CD4-positive, alpha-beta T cell treated with Interleukin-6 for 4 hours (primary cell): ENCODE measurements at regions not wholly inside any gene's neighbourhood (a gene's known extent, or its start where the extent isn't known, plus 50 kb on each side); places are given as distances from the start of the nearest gene placed in this dataset.

Experiments used
- DNase-seq: peaks from one replicate; pipeline ENCODE4 v3.0.0-alpha.2; 2020; ENCODE audit warnings: mixed read lengths

DNA sequence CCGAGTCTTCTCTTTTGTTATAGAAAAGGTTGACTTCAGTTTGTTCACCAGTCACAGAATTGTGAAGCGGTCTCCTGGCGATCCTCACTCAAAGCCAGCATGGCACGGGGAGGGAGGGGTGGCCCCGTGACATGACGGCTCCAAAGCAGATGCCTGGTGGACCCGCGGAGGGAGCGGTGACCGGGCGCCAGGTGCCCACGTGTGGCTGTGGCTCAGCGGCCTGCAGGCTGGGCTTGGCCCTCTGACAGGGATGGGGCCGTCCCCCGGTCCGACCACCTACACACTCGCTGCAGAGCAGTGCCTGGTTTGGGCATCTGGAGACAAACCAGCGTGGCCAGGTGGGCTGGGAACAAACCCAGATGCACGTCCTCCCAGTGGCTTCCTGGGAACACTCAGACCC is 129.1 kb upstream of the SNTG2 start:
- DNase-seq: no peak

DNA sequence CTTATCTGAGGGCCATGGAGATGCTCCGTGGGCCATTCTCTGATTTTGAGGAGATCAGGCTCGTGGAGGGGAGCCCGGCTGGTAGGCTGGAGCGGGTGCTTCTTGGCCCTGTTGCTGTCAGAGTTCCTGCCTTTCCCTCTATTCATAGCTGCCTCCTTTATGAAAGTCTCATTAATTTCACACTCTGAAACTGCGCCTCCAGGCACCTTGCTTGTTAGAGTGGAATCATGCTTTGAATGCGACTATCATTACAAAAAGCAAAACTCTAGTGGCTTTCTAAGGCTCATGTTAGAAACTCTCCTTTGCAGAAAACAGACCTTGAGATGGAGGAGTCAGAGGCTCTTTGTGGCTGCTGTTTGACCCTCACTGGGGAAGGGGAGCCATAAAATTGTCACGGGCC is 131.0 kb upstream of the SNTG2 start:
- DNase-seq: no peak

DNA sequence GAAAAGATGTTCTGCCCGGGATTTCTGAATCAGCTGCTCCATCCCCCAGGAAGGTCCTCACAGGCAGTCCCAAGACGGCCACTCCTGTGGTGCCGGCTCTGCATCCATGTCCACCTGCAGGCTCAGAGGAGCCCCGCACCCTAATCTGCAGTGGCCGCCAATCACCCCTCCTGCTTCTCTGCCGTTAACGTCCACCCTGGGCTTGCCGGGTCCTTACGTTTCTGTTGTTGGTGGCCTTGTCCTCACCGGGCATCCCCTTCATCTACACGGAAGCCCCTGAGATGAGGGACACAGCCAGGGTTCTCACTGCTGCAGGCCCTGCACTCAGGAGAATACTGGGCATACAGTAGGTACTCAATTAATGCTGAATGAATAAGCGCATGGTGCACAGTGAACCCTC is 131.5 kb upstream of the SNTG2 start:
- no peak for DNase-seq

DNA sequence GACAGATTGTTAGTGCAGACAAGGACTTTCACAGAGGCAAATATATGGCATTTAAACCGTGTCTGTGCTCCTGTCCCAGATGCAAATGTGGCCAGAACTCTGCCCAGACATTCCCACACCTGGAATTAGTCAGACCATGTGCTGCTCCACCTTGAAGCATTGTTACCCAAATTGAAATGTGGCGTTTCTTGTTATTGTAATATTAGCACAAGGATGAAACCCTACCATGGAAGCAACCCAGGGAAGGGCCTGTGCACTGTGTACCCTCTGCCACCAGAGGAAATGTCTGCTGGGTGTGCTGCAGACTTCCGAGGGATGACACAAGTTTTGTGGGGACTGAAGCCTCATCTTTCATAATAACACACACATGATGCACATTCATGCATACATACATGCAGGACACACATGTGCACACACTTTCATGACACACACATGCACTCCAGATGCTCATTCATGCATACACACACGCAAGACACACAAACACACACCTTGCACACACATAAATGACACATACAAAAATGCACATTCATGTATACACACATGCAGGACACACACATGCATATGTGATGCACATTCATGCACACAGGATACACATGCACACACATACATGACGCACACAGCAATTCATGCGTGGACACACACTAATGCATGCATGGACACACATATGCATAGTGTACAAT is 133.2 kb upstream of the SNTG2 start:
- DNase-seq: no peak

DNA sequence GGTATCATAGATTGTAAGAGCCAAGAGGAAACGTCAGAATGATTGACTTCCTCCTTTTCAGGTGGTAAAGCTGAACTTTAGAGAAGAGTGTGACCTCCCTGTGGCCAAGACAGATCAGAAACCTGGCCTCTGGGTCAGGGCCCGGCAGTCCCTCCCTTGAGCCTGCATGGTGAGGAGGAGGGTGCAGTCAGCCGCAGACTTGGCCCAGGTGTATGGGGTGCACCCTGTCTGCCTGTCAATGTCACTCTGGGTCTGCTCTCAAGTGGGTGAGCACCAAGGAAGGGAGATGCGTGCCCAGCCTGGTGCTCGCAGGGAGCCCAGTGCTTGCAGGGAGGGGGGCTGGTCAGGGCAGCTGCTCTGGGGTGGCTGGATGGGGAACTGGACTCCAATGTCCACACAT is 134.4 kb upstream of the SNTG2 start:
- DNase-seq: no peak

DNA sequence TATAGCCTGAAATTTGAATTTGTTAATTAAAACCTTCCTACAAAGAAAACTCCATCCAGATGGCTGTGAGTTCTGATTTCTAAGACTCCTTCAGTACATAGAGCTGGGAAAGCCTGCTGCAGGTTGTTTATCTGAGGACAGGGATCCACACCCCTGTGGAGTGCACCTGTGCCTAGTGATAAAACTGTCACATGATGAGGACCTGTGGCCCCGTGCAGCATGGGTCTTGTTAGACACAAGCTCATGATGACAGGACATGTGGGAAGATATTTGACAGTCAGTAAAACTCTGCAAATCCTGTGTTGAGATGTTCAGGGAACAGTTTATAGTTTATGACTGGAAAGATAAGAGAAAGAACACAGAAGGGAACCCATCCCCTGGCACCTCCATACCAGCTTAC is 133.2 kb upstream of the TMEM18 start:
- DNase-seq: no peak

DNA sequence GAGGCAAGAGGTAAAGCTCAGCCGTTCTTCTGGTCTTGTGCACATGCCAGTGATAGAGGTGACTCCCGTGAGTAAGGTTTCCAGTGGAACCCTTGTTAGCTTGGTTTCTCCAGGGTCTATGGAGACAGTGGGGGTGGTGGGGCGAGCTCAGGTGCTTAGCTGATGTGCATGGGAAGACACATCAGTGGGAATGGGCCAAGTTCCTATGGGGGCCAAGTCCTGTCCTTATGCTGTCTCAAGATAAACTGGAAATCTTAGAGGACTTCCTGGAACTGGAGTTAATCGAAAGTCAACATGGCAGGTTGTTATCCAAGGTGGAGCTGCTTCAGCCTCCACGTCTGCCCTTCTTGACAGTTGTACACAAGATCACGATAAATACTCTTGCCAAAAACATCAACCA is 130.1 kb upstream of the TMEM18 start:
- DNase-seq: no peak

DNA sequence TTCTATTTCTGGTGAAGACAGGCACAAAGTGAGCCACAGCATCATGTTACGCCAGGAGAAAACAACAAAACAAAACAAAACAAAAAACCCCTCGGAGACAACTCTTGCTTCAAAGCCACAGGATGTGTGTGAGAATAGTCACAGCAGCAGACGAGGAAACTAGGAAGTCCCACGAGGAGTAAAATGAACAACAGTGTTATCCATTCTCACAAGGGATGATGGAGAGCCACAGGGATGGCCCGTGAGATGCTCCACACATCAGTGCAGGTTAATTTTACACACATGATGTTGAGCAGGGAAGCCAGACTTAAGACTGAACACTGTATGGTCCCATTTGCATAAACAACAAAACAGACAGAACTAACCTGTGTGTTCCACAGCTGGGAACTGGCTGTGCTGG is 128.5 kb upstream of the TMEM18 start:
- no peak for DNase-seq

DNA sequence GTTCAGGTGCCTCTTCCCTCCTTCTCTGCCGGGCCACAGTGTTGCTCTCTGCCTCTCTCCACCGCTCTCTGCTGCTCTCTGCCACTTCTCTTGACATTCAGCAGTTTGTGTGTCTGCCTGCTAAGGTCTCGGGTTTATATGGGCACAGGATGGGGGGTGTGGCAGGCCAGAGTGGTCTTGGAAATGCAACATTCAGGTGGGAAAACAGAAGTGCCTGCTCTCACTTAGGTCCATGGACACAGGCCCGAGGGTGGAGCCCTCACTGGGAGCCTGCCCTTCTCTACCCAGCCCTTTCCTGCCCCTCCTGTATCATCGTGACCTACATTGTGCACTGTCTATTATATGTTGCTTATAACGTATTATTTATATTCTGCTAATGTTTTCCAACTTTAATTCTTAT is 120.8 kb upstream of the TMEM18 start:
- DNase-seq: no peak

DNA sequence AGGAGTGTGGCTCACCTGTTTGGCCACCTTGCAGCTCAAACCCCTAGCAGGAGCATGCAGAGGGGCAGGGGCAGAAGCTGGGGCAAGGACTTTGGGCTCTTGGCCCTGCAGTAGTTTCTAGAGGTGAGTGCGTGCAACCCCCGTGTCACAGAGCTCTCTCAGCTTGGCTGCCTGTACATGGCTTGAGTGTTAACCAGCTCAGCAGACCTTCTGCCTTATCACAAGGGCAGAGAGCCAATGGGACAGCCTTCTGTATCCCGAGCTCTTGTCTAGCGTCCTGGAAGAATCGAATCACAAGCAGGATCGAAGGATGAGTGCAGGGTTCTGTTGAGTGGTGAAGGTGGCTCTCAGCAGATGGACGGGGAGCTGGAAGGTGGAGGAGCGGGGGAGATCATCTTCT is 120.3 kb upstream of the TMEM18 start:
- no peak for DNase-seq

DNA sequence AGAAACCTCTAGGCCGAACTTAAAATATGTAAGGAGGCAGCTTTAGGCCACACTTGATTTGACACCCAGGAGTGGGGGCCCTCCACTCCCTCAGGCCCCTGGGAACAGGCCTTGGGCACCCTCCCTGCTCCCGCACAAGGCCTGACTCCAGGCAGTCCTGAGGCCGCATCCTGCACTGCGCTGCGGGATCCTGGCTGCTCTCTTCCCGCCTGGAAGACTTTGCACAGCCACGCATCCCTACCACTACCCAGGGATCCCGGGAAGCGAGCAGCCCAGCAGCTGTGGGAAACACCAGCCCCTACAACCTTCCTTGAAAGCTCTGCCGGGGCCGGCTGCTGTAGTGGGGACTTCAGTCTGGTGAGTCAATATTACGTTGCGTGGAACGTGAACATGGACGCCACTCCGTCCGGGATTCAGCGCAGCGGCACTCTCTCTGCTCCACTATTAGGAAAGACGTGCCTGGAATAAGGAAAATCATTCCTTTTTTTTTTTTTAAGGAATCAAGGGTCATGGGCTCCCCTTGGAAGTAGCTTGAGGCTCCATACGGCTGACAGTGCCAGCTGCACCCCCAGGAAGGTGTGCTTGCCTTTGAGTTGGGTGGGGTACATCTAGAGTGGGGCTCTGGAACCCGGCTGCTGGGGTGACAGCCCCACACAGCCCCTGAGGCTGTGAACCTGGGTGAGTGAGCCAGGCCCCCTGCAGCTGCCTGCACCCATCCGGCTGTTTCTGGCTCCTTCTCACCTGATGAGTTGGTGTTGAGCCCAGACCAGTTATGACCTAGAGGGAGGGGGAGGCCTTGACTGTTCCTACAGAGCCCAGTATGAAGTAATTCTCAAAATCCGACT is 119.2 kb upstream of the TMEM18 start:
- no peak for DNase-seq

DNA sequence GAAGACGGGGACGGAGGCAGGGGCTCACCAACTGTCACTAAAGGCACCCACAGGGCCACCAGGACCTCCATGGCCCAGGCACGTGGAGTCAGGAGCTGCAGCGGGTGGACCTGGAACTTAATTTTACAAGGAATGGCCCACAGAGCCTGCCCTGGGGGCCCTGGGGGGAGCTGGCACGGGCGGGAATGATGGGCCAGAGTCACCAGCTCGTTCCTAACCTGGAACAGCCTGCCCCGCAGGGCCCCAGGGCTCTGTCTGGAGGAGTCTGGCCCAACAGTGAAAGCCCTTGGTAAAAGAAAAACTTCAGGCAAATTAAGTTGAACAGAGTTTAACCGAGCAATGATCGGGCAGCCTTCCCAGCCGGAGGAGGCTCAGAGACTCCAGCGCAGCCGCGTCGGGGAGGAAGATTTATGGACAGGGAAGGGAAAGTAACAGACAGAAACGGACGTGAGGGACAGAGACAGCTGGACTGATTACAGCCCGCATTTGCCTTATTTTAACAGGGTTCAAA is 118.4 kb upstream of the TMEM18 start:
- DNase-seq: no peak

DNA sequence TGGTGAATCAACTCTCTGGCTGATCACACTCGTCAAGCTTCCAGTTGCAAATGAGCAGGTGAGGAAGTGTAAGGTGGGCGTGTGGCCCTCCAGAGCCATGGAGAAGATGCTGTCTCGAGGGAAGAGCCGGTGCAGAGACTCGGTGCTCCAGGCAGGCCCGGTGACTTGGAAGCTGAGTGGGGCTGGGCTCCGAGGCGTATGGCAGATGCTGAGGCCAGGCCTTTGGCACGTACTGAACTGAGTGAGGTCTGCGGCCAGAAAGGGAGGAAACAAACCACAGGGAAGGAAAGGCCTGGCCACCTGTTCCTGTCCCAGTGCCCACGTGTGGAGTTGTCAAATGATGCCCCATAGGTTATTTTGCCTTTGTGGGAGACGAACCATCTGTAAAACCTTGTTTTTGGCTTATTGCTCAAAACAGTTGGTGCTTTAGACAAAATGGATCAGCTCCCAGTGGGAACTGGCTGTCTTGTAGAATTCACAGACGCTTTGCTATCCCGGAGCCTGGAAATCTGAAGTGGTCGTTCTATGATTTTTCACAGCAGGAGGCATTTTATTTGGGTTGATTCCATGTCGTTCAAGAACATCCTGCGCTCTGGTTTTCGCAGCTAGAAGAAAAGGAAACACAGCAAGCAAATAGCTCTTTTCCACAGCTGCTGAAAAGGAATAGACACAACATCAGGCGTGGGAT is 117.5 kb upstream of the TMEM18 start:
- DNase-seq: no peak

DNA sequence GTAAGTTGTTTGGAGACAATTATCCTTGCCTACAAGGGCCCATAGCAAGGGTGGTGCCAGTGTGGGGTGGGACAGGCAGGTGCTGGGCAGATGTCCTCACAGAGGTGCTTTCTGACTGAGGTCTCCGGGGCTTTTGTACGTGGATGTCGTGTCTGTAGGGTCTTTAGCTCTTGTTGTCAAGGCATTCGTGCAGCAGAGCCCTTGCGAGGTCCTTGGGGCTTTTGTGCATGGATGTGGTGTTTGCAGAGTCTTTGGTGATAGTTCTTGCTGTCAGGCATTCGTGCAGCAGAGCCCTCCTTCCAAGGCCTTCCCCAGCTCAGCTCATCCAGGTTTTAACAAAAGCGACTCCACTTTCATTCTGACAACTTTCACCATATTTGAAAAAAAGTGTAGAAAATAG is 116.0 kb upstream of the TMEM18 start:
- no peak for DNase-seq

DNA sequence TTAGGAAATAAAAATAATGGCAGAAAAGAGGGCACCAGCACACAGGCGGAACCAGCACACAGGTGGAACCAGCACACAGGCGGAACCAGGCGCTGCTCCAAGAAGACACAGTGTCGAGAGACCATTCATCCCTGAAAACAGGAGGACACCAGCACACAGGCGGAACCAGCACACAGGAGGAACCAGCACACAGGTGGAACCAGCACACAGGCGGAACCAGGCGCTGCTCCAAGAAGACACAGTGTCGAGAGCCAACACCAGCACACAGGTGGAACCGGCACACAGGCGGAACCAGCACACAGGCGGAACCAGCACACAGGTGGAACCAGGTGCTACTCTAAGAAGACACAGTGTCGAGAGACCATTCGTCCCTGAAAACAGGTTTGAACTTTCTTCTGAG is 115.5 kb upstream of the TMEM18 start:
- DNase-seq: no peak

DNA sequence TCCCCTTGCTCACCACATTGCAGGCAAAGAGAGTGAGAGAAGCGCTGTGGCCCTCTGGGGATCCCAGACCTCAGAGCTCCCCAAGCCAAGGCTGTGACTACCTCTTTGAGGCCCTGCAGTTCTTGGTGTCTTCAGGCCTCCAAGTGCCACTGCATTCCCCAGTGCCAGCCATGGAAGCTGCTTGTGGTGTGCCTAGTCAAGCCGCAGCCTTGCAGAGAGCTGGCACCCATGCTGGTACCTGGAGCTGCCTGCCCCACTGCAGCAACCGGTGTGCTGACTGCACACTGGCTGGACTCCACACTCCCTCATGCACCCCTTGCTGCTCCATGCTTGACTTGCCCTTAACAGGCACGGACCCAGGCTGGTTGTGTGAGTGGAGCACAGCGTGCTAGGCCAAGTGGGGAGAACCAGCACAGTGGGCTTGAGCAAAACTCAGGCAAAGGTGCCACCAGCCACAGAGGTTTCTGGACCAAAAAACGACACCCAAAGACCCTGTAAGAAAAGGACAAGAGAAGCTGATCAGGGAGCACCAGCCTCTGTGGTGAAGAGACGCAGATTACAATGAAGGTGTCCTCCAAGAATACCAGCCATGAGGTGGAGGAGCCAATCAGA is 113.5 kb upstream of the TMEM18 start:
- DNase-seq: no peak

DNA sequence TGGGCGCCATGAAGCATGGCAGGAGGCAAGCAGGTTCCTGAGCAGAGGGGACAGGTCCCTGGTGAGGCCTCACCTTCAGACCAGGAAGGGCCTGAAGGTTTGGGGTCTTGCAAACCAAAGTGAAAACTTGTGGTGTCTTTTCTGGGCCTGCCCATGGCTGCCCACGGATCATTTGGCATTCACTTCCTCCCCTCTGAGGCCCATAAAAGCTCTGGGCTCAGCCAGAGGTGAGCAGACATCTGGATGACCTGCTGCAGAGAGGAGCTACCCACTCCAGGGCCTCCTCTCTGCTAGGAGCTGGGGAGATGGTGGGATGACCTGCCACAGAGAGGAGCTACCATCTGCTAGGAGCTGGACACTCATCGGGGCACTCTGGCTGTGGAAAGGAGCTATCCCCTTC is 112.9 kb upstream of the TMEM18 start:
- no peak for DNase-seq

DNA sequence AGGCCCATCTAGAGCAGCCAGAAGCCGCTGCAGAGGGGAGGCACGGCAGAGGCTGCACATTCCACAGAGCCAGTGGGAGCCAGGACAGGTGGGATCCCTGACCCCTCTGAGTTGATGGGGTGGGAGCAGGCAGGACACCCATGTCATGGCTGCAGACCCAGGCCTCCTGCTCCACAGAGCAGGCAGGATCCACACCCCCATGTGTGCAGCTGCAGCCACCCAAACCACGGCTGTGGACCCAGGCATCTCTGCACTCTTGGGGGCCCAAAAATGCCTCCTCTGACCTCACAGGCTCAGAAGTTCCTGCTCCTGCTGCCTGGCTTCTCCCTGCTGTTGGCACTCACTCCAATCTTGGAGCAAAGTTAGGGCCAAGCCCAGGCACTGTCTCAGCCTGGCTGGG is 112.3 kb upstream of the TMEM18 start:
- no peak for DNase-seq

DNA sequence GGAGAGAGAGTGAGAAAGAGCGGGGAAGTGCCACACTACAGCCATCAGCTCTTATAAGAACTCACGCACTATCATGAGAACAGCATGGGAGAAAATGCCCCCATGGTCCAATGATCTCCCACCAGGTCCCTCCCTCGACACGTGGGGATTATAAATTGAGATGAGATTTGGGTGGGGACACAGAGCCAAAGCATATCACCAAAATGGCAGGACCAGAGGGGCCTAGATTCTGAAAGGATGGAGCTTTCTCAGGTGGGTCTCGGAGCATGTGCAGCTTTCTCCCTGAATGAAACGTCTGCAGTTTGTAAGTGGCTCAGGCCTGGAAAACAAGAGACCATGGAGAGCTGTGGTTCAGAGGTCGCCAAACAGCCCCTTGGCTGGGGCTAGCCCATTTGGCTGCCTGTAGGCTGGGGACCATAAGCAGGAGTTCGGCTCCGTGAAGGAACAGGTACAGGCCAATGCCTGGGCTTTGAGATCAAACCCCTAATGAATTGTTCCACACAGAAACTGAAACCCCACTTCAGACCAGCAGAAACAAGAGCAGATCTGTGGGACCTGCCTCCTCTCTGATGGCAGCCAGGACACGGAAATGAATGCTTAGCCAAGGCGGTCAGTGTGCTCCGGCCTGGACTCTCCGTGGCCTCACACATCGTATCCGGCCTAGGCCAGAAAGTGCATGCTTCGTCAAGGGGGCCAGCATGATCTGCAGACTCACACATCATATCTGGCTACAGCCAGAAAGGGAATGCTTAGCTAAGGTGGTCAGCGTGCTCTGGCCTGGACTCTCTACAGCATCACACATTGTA is 111.2 kb upstream of the TMEM18 start:
- DNase-seq: no peak

DNA sequence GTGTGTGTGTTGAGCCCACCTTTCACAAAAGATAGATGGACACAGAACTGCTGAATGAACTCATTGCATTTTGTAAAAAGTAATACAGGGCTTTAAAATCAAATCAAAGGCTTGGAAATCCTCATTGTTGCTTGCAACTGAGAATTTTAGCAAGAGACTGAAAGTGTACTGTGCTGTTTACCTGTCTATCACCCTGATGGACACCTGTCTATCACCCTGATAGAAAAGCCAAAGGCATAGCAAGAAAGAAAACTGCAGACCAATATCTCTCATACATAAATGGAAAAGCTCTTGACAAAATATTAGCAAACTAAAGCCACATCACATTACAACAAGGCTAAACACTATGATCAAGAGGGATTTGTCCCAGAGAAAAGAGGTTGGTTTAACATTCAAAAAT is 107.5 kb upstream of the TMEM18 start:
- DNase-seq: no peak

DNA sequence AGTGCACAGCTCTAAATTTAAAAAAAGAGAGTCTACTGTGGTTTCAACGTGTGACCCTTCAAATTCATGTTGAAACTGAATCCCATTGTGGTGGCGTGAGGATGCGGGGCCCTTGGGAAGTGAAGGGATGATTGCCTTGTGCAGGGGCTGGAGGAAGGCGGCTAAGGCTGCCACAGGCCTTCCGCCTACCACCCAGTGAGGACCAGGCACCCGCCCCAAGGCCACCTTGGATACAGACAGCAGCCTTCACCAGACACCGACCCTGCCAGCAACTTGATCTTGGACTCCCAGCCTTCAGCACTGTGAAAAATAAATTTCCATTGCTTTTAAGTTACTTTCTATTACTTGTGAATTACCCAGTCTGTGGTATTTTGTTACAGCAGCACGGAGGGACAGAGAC is 103.4 kb upstream of the TMEM18 start:
- no peak for DNase-seq

DNA sequence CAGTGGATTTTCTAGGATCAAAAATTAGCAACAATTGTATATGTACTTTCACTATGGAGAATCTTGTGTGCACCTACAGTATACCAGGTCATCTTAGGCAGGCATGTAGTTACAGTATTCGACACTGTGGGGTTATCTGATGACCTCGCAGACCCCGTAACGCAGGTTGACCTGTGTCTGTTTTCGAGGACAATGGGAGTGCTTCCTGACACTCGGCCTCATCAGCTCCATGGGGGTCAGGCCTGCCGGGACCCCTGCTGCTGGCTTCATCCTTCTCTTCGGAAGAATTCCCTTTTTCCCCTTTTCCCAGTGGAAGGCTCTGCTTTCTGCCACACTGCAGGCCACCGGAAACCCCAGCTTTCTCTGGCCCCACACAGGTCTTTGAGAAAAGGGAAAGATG is 102.8 kb upstream of the TMEM18 start:
- no peak for DNase-seq
